Tibial nerve (tissue), 3 donors: ENCODE measurements at regions not wholly inside any gene's neighbourhood (a gene's known extent, or its start where the extent isn't known, plus 50 kb on each side); places are given as distances from the start of the nearest gene placed in this dataset.

ENCODE experiments used
- POLR2A ChIP-seq, 2 donors: fragments of 450-650 bp; IDR thresholded peaks; one replicate each; pipeline ENCODE4 v1.6.1; 2017; ENCODE audit warnings: antibody characterized with exemption in 2 of 2, mild to moderate bottlenecking in 2 of 2, moderate library complexity in 2 of 2
- TF ChIP-seq, protein P1 (sequence below), 5 experiments: fragments of 200-600 bp in 3 of 5; fragments of 450-650 bp in 2 of 5; sonication (generic) in 3 of 5; IDR thresholded peaks; one replicate each; pipeline ENCODE4 v1.5.1; 2016 to 2019; ENCODE audit warnings: antibody characterized with exemption in 5 of 5, mild to moderate bottlenecking in 3 of 5, moderate library complexity in 2 of 5

- no peak for TF ChIP-seq POLR2A (IDR thresholded peaks at IDR 0.05)
- TF ChIP-seq, protein P1, sequence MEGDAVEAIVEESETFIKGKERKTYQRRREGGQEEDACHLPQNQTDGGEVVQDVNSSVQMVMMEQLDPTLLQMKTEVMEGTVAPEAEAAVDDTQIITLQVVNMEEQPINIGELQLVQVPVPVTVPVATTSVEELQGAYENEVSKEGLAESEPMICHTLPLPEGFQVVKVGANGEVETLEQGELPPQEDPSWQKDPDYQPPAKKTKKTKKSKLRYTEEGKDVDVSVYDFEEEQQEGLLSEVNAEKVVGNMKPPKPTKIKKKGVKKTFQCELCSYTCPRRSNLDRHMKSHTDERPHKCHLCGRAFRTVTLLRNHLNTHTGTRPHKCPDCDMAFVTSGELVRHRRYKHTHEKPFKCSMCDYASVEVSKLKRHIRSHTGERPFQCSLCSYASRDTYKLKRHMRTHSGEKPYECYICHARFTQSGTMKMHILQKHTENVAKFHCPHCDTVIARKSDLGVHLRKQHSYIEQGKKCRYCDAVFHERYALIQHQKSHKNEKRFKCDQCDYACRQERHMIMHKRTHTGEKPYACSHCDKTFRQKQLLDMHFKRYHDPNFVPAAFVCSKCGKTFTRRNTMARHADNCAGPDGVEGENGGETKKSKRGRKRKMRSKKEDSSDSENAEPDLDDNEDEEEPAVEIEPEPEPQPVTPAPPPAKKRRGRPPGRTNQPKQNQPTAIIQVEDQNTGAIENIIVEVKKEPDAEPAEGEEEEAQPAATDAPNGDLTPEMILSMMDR (IDR thresholded peaks at IDR 0.05), result no peak
Observed at GRCh38 chr2:217501887-217502286, 500.9 kb downstream of the TNS1 start.
